ENCODE measurements at regions not wholly inside any gene's neighbourhood (a gene's known extent, or its start where the extent isn't known, plus 50 kb on each side); places are given as distances from the start of the nearest gene placed in this dataset.
A peak's percentile ranks its signal among the peaks of the same experiment; 100 is the strongest.

DNA sequence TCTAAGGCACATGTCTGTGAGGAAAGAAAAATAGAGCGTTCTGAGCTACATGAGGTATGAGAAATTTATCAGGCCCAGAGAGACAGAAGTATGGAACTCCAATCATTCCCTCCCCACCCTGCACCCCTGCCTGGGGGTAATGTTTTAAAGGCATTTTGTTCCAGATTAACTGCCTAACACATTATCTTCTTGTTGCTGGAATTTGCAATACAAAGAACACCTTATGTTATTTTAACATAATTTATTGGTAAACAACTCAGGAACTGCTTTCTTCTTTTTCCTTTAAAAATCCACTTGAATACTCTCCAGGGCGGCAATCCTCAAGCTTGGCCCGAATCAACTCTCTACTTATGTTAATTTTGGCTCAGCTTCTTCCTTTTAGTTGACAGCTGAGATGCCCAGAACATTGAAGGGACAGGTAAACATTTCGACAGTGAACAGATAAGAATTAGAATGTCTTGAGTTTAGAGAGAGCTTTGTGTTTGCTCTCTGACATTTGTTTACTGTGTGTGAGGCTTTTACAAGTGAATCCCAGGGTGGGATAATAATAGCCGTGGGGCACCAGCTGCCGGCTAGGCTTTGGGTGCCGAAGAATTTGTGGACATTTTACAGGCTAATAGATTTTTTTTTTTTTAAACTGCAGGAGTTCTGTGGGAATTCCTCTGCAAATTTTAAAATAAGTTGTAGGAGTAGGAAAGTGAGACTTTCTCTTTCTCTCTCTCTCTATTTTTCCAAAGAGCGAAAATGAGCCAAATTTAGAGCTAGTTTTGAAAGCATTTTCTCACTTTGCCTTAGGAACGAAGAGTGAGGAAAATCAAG, 96.4 kb upstream of the TAF11L2 start:
- H4K91ac ChIP-seq (ENCODE audit: low read length): no peak overlapping the region
- no peaks in the 10 kb centered on the region for H3K9me3 ChIP-seq (ENCODE audit: control insufficient read depth, low read length)
- no peaks in the 10 kb centered on the region for H3K79me1 ChIP-seq (replicated peaks; ENCODE audit: low read length, poor library complexity, severe bottlenecking)
- no peak overlapping the region for H2AFZ ChIP-seq (ENCODE audit: low read depth, low read length)
- H3K14ac ChIP-seq (ENCODE audit: low read length in 2 of 2): no peak overlapping the region
- no peak overlapping the region for H2BK5ac ChIP-seq (ENCODE audit: low read depth, low read length, poor library complexity, severe bottlenecking)
- H3K4me1 ChIP-seq (ENCODE audit: control insufficient read depth, insufficient read depth, low read depth, low read length): peaks cover 3% of the 10 kb centered on the region
- H3K4me3 ChIP-seq (ENCODE audit: insufficient read depth in 1 of 2, low read depth in 1 of 2, low read length in 2 of 2): no peak overlapping the region
- H2BK120ac ChIP-seq (ENCODE audit: low read depth, low read length): no peak overlapping the region
- H4K8ac ChIP-seq (ENCODE audit: low read length): no peak overlapping the region
- no peaks in the 10 kb centered on the region for H3K36me3 ChIP-seq (ENCODE audit: control insufficient read depth in 1 of 2, insufficient read depth in 2 of 2, low read depth in 1 of 2, low read length in 2 of 2)
- peak overlapping the region; percentile 95 for H2BK15ac ChIP-seq (ENCODE audit: low read depth, poor library complexity, severe bottlenecking)
- H2AK5ac ChIP-seq (ENCODE audit: low read length, severe bottlenecking): no peak overlapping the region
- no peak overlapping the region for H3K18ac ChIP-seq (ENCODE audit: low read depth in 1 of 2, low read length in 2 of 2)
- no peak overlapping the region for H3K9ac ChIP-seq (ENCODE audit: low read length)
- H3K4ac ChIP-seq (ENCODE audit: low read depth in 1 of 2, low read length in 2 of 2): no peak overlapping the region
- no peak for DNase-seq
- H3K27ac ChIP-seq (ENCODE audit: low read length, poor library complexity, severe bottlenecking): no peak overlapping the region
- H3K27me3 ChIP-seq (ENCODE audit: control insufficient read depth in 1 of 2, insufficient read depth in 1 of 2, low read length in 2 of 2): peaks cover 5 to 13% of the 10 kb centered on the region in 2 experiments
- no peak overlapping the region for H2BK12ac ChIP-seq (ENCODE audit: low read length in 2 of 2)
- H3K4me2 ChIP-seq (ENCODE audit: low read length, poor library complexity, severe bottlenecking): no peak overlapping the region
- 25% methylated on average over 8 of the region's 9 CpGs for WGBS
- no peak overlapping the region for H3K23ac ChIP-seq (ENCODE audit: low read length in 2 of 2)

DNA sequence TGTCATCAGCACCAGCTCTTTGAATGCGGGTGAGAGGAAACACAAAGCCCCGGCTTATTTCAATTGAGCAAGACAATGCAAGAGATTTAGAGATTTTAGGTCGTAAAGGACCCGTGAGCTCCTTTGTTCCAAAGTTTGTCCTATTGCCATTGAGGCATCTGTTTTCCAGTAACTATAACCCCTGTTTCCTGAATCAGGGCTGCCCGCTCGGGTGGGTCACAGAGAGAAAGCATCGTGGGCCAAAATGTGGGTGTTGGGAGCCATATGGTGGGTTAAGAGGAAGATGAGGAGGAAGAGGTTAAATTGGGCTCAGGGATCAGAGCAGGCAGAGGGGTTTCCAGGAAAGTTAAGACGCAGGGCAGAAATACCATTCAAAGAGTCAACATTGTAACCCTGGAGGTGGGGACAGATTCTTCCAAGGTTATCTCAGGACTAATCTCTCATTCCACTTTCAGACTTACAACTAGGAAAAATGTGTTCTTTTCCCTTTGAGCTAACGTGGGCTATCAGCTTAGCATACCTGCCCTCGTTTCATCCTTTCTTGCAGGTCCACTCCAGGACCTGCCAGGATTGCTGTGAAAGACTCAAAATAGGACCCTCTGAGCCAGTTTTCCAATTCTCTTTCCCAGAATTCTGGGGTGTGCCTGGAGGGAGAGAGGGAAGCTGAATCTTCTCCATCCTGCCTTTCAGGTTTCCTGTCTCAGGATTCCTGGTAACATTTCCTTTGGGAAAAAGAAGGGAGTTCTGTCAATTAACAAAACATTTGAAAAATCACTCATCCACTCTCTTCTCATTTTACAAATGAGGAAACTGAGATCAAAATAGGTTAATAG, 95.5 kb upstream of the TAF11L2 start:
- Histone ChIP-seq H3K4me3 (ENCODE audit: insufficient read depth in 1 of 2, low read depth in 1 of 2, low read length in 2 of 2) (no peak overlapping the region), H3K4ac (ENCODE audit: low read depth in 1 of 2, low read length in 2 of 2) (peak overlapping the region in 1 of 2 experiments; percentile 28), H4K8ac (ENCODE audit: low read length) (no peak overlapping the region), H2AFZ (ENCODE audit: low read depth, low read length) (peak overlapping the region; percentile 27), H3K18ac (ENCODE audit: low read depth in 1 of 2, low read length in 2 of 2) (peak overlapping the region; percentile 14 to 24), H3K27ac (ENCODE audit: low read length, poor library complexity, severe bottlenecking) (no peak overlapping the region), H3K79me1 (replicated peaks; ENCODE audit: low read length, poor library complexity, severe bottlenecking) (no peaks in the 10 kb centered on the region), H3K14ac (ENCODE audit: low read length in 2 of 2) (no peak overlapping the region), H3K36me3 (ENCODE audit: control insufficient read depth in 1 of 2, insufficient read depth in 2 of 2, low read depth in 1 of 2, low read length in 2 of 2) (no peaks in the 10 kb centered on the region), H3K27me3 (ENCODE audit: control insufficient read depth in 1 of 2, insufficient read depth in 1 of 2, low read length in 2 of 2) (peaks cover 5 to 13% of the 10 kb centered on the region in 2 experiments), H2BK120ac (ENCODE audit: low read depth, low read length) (no peak overlapping the region), H2AK5ac (ENCODE audit: low read length, severe bottlenecking) (peak overlapping the region; percentile 55), H2BK5ac (ENCODE audit: low read depth, low read length, poor library complexity, severe bottlenecking) (no peak overlapping the region), H3K23ac (ENCODE audit: low read length in 2 of 2) (no peak overlapping the region), H2BK12ac (ENCODE audit: low read length in 2 of 2) (peak overlapping the region in 1 of 2 experiments; percentile 31), H4K91ac (ENCODE audit: low read length) (no peak overlapping the region), H3K4me2 (ENCODE audit: low read length, poor library complexity, severe bottlenecking) (no peak overlapping the region), H2BK15ac (ENCODE audit: low read depth, poor library complexity, severe bottlenecking) (no peak overlapping the region), H3K9ac (ENCODE audit: low read length) (no peak overlapping the region), H3K4me1 (ENCODE audit: control insufficient read depth, insufficient read depth, low read depth, low read length) (peaks cover 3% of the 10 kb centered on the region), H3K9me3 (ENCODE audit: control insufficient read depth, low read length) (no peaks in the 10 kb centered on the region)
- 33% methylated on average over 10 of the region's 10 CpGs for WGBS
- no peak for DNase-seq

DNA sequence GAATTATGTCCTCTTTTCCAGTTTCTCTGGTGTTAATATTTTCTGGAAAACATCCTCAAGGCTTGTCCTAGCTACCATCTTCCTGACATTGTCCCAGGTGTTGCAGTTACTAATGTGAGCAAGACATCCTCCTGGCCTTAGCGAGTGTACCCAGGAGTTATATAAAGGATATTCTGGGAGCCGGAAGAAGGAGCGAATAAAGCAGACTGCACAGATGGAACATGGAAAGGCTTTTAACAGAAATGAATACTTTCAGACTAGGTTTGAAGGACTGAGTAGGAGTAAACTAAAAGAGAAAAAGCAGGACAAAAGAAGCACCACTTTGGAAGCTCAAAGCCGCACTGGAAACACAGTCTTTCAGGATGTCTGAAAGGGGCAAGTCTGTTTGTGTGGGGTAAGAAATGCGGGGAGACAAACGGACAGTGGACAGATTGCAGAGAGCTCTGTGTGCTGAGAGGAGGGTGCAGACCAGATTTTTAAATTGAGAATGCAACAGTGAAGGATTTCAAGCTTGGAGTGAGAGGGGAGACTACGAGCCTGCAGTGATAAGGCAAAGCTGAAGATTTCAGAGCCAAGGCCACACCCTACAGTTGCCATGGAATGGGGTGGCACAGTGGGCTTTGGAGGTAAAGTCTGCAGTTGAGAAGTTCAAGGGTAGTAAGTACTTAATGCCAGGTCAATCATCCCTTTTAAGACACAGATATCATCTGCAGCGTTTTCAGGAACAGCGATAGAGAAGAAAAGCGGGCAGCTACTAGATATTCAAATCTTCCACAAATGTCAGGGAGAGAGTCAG, 94.1 kb upstream of the TAF11L2 start:
- Histone ChIP-seq H4K91ac (ENCODE audit: low read length) (no peak overlapping the region), H3K9me3 (ENCODE audit: control insufficient read depth, low read length) (no peaks in the 10 kb centered on the region), H2BK120ac (ENCODE audit: low read depth, low read length) (no peak overlapping the region), H2BK5ac (ENCODE audit: low read depth, low read length, poor library complexity, severe bottlenecking) (no peak overlapping the region), H3K36me3 (ENCODE audit: control insufficient read depth in 1 of 2, insufficient read depth in 2 of 2, low read depth in 1 of 2, low read length in 2 of 2) (no peaks in the 10 kb centered on the region), H2AFZ (ENCODE audit: low read depth, low read length) (no peak overlapping the region), H2BK12ac (ENCODE audit: low read length in 2 of 2) (no peak overlapping the region), H2BK15ac (ENCODE audit: low read depth, poor library complexity, severe bottlenecking) (no peak overlapping the region), H3K27ac (ENCODE audit: low read length, poor library complexity, severe bottlenecking) (no peak overlapping the region), H4K8ac (ENCODE audit: low read length) (no peak overlapping the region), H3K4me1 (ENCODE audit: control insufficient read depth, insufficient read depth, low read depth, low read length) (peaks cover 1% of the 10 kb centered on the region), H3K4me3 (ENCODE audit: insufficient read depth in 1 of 2, low read depth in 1 of 2, low read length in 2 of 2) (no peak overlapping the region), H3K79me1 (replicated peaks; ENCODE audit: low read length, poor library complexity, severe bottlenecking) (no peaks in the 10 kb centered on the region), H3K23ac (ENCODE audit: low read length in 2 of 2) (no peak overlapping the region), H3K4me2 (ENCODE audit: low read length, poor library complexity, severe bottlenecking) (no peak overlapping the region), H3K27me3 (ENCODE audit: control insufficient read depth in 1 of 2, insufficient read depth in 1 of 2, low read length in 2 of 2) (peaks cover 5 to 13% of the 10 kb centered on the region in 2 experiments), H3K18ac (ENCODE audit: low read depth in 1 of 2, low read length in 2 of 2) (no peak overlapping the region), H3K4ac (ENCODE audit: low read depth in 1 of 2, low read length in 2 of 2) (no peak overlapping the region), H3K14ac (ENCODE audit: low read length in 2 of 2) (no peak overlapping the region), H3K9ac (ENCODE audit: low read length) (no peak overlapping the region), H2AK5ac (ENCODE audit: low read length, severe bottlenecking) (no peak overlapping the region)
- no peak for DNase-seq
- 82% methylated on average over 7 of the region's 10 CpGs for WGBS

Data from mesenchymal stem cell (in vitro differentiated cells and primary cell).